C4-2B (cell line): ENCODE measurements at regions not wholly inside any gene's neighbourhood (a gene's known extent, or its start where the extent isn't known, plus 50 kb on each side); places are given as distances from the start of the nearest gene placed in this dataset.
"Not testable (repeated sequence)": the region's sequence is repeated elsewhere in the genome, so short reads cannot be mapped to it uniquely, and the experiment has no call there.

Source experiments
- CTCF ChIP-seq: fragments of 450-650 bp; conservative IDR thresholded peaks from 2 replicates; pipeline ENCODE4 v1.5.1; 2017; ENCODE audit warnings: mild to moderate bottlenecking
- ZFX ChIP-seq: fragments of 450-650 bp; IDR thresholded peaks from 2 replicates; pipeline ENCODE4 v1.6.1; 2017

GRCh38 chr1:149338221-149338691 is 136.6 kb upstream of the NBPF19 start:
- not testable (repeated sequence) for TF ChIP-seq CTCF, ZFX
